A673 (cell line): ENCODE measurements at regions not wholly inside any gene's neighbourhood (a gene's known extent, or its start where the extent isn't known, plus 50 kb on each side); places are given as distances from the start of the nearest gene placed in this dataset.

ENCODE experiments used
- EZH2 ChIP-seq: fragments of 200-600 bp; sonication (generic); IDR thresholded peaks from 2 replicates; pipeline ENCODE4 v1.6.1; 2017; ENCODE audit warnings: borderline replicate concordance, low read depth, mild to moderate bottlenecking, mixed read lengths, antibody characterized with exemption, low read length; ENCODE audit not compliant: poor library complexity, severe bottlenecking
- TF ChIP-seq, protein P1 (sequence below): fragments of 300-800, 200-600 bp; sonication (generic); conservative IDR thresholded peaks from 2 replicates; pipeline ENCODE4 v1.5.1; 2017; ENCODE audit warnings: low read depth, mild to moderate bottlenecking, antibody characterized with exemption, low read length, moderate library complexity, mixed read lengths

- TF ChIP-seq, protein P1, sequence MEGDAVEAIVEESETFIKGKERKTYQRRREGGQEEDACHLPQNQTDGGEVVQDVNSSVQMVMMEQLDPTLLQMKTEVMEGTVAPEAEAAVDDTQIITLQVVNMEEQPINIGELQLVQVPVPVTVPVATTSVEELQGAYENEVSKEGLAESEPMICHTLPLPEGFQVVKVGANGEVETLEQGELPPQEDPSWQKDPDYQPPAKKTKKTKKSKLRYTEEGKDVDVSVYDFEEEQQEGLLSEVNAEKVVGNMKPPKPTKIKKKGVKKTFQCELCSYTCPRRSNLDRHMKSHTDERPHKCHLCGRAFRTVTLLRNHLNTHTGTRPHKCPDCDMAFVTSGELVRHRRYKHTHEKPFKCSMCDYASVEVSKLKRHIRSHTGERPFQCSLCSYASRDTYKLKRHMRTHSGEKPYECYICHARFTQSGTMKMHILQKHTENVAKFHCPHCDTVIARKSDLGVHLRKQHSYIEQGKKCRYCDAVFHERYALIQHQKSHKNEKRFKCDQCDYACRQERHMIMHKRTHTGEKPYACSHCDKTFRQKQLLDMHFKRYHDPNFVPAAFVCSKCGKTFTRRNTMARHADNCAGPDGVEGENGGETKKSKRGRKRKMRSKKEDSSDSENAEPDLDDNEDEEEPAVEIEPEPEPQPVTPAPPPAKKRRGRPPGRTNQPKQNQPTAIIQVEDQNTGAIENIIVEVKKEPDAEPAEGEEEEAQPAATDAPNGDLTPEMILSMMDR: no peak
- no peak for TF ChIP-seq EZH2
Observed at GRCh38 chr3:82354228-82354627, 592.8 kb upstream of the GBE1 start.
